H1 (cell line): ENCODE measurements at regions not wholly inside any gene's neighbourhood (a gene's known extent, or its start where the extent isn't known, plus 50 kb on each side); places are given as distances from the start of the nearest gene placed in this dataset.

ENCODE experiments used
- CTCF ChIA-PET: fragments of 300-600 bp; sonication (Branson Sonifier 250); formaldehyde crosslinking; loops from one replicate; lab custom pipeline; 2021; ENCODE audit not compliant: partially characterized antibody; lab: Charles Lee
- POLR2A ChIA-PET: fragments of 300-600 bp; sonication (Branson Sonifier 250); formaldehyde crosslinking; loops from one replicate; lab custom pipeline; 2021; ENCODE audit warnings: inconsistent platforms; ENCODE audit not compliant: partially characterized antibody; lab: Charles Lee
- DNase-seq, 2 experiments: peaks; one replicate each; pipeline versions ENCODE4 v3.0.0 to v3.0.0-alpha.2; 2010 to 2022; ENCODE audit warnings: low spot score in 2 of 2, low read depth in 1 of 2, mixed read lengths in 1 of 2
- FAIRE-seq: peaks from 2 replicates; lab custom pipeline; 2011; peaks lifted over from hg19 to GRCh38; lab: Jason Lieb, UNC
- H2AFZ ChIP-seq: 2 replicates; pipeline ENCODE4 v1.8.1; 2012; ENCODE audit warnings: low read length, inconsistent platforms
- H2AK5ac ChIP-seq: 2 replicates; pipeline ENCODE4 v1.6.1; 2013; ENCODE audit warnings: low read depth, low read length
- H2BK120ac ChIP-seq: replicated peaks from 2 replicates; pipeline ENCODE3; 2013; ENCODE audit warnings: low read depth, low read length, inconsistent platforms
- H2BK12ac ChIP-seq: 2 replicates; pipeline ENCODE4 v1.6.1; 2013; ENCODE audit warnings: low read depth, low read length
- H2BK15ac ChIP-seq: 2 replicates; pipeline ENCODE4 v1.6.1; 2013; ENCODE audit warnings: low read length
- H2BK20ac ChIP-seq: 2 replicates; pipeline ENCODE4 v1.6.1; 2013; ENCODE audit warnings: low read length
- H2BK5ac ChIP-seq: 2 replicates; pipeline ENCODE4 v1.6.1; 2013; ENCODE audit warnings: low read depth, low read length
- H3K14ac ChIP-seq: 2 replicates; pipeline ENCODE4 v1.6.1; 2013; ENCODE audit warnings: inconsistent platforms; ENCODE audit not compliant: insufficient read length
- H3K18ac ChIP-seq: 2 replicates; pipeline ENCODE4 v1.6.1; 2013; ENCODE audit warnings: low read length; ENCODE audit errors: extremely low read depth
- H3K23ac ChIP-seq: 2 replicates; pipeline ENCODE4 v1.6.1; 2013; ENCODE audit warnings: inconsistent platforms; ENCODE audit not compliant: insufficient read length
- H3K23me2 ChIP-seq: 2 replicates; pipeline ENCODE4 v1.6.1; 2013; ENCODE audit warnings: low read depth, low read length
- H3K27ac ChIP-seq: 2 replicates; pipeline ENCODE4 v1.6.1; 2011; ENCODE audit warnings: low read depth, low read length, inconsistent platforms
- H3K27me3 ChIP-seq, 4 experiments: replicated peaks in 1 of 4; 1 replicate in 1 of 4; 2 replicates in 3 of 4; pipeline versions ENCODE4 v1.6.1 to v1.8.1; 2011 to 2013; ENCODE audit warnings: low read length in 3 of 4, mild to moderate bottlenecking in 3 of 4, inconsistent platforms in 2 of 4, mixed read lengths in 2 of 4, moderate library complexity in 1 of 4; ENCODE audit not compliant: control insufficient read depth in 3 of 4, insufficient read depth in 3 of 4; ENCODE audit errors: extremely low read depth in 1 of 4
- H3K36me3 ChIP-seq, 4 experiments: 2 replicates each; pipeline versions ENCODE4 v1.6.1 to v1.8.1; 2011 to 2013; ENCODE audit warnings: mild to moderate bottlenecking in 4 of 4, low read length in 3 of 4, moderate library complexity in 2 of 4, control low read depth in 1 of 4, inconsistent platforms in 1 of 4; ENCODE audit not compliant: insufficient read depth in 4 of 4, control insufficient read depth in 2 of 4
- H3K4ac ChIP-seq: replicated peaks from 2 replicates; pipeline ENCODE3; 2013; ENCODE audit warnings: low read length, low read depth, mixed read lengths, inconsistent platforms; ENCODE audit not compliant: insufficient read length
- H3K4me1 ChIP-seq, 4 experiments: replicated peaks in 1 of 4; 1 replicate in 1 of 4; 2 replicates in 3 of 4; pipeline versions ENCODE4 v1.6.1 to v1.8.1; 2011 to 2013; ENCODE audit warnings: low read length in 3 of 4, inconsistent platforms in 2 of 4, mixed read lengths in 1 of 4; ENCODE audit not compliant: insufficient read depth in 4 of 4, control insufficient read depth in 3 of 4
- H3K4me2 ChIP-seq, 2 experiments: 2 replicates each; pipeline versions ENCODE4 v1.6.1 to v1.8.1; 2011 to 2013; ENCODE audit warnings: low read depth in 2 of 2, low read length in 2 of 2, control low read depth in 1 of 2, inconsistent platforms in 1 of 2, mild to moderate bottlenecking in 1 of 2; ENCODE audit not compliant: insufficient read depth in 1 of 2
- H3K4me3 ChIP-seq, 4 experiments: fragments of 200-600, 300-600 bp in 1 of 4; sonication (generic), shearing (Covaris generic), sonication (Bioruptor Twin) in 1 of 4; 2 replicates each; pipeline versions ENCODE4 v1.5.1 to v1.8.1; 2011 to 2016; ENCODE audit warnings: low read length in 4 of 4, low read depth in 3 of 4, control low read depth in 2 of 4, inconsistent platforms in 2 of 4, mild to moderate bottlenecking in 2 of 4, mixed read lengths in 1 of 4, moderate library complexity in 1 of 4; ENCODE audit not compliant: insufficient read depth in 2 of 4; ENCODE audit errors: extremely low read depth in 1 of 4
- H3K56ac ChIP-seq: replicated peaks from 2 replicates; pipeline ENCODE3; 2013; ENCODE audit warnings: low read depth, mild to moderate bottlenecking, mixed read lengths, low read length, inconsistent platforms; ENCODE audit not compliant: insufficient read length
- H3K79me1 ChIP-seq: 2 replicates; pipeline ENCODE4 v1.6.1; 2013; ENCODE audit warnings: low read depth, low read length, control low read depth
- H3K79me2 ChIP-seq, 2 experiments: 2 replicates each; pipeline versions ENCODE4 v1.6.1 to v1.8.1; 2012 to 2013; ENCODE audit warnings: low read length in 2 of 2, mild to moderate bottlenecking in 2 of 2, inconsistent platforms in 1 of 2; ENCODE audit not compliant: insufficient read depth in 2 of 2, control insufficient read depth in 1 of 2
- H3K9ac ChIP-seq, 4 experiments: replicated peaks in 1 of 4; 1 replicate in 1 of 4; 2 replicates in 3 of 4; pipeline versions ENCODE4 v1.6.1 to v1.8.1; 2011 to 2013; ENCODE audit warnings: low read depth in 3 of 4, low read length in 3 of 4, control low read depth in 2 of 4, mild to moderate bottlenecking in 2 of 4, moderate library complexity in 2 of 4, inconsistent platforms in 1 of 4; ENCODE audit errors: extremely low read depth in 1 of 4
- H3K9me3 ChIP-seq, 2 experiments: 2 replicates each; pipeline versions ENCODE4 v1.6.1 to v1.8.1; 2012 to 2013; ENCODE audit warnings: mild to moderate bottlenecking in 2 of 2, moderate library complexity in 2 of 2, control low read depth in 1 of 2, inconsistent platforms in 1 of 2, low read depth in 1 of 2, low read length in 1 of 2, mixed read lengths in 1 of 2; ENCODE audit not compliant: insufficient read depth in 2 of 2
- H4K20me1 ChIP-seq, 2 experiments: replicated peaks in 1 of 2; 2 replicates each; pipeline versions ENCODE3 to v1.8.1; 2011 to 2013; ENCODE audit warnings: inconsistent platforms in 2 of 2, low read length in 2 of 2, mild to moderate bottlenecking in 1 of 2; ENCODE audit not compliant: insufficient read depth in 2 of 2, control insufficient read depth in 1 of 2
- H4K5ac ChIP-seq: 2 replicates; pipeline ENCODE4 v1.6.1; 2013; ENCODE audit warnings: low read length, low read depth, mixed read lengths, inconsistent platforms; ENCODE audit not compliant: insufficient read length
- H4K8ac ChIP-seq: 2 replicates; pipeline ENCODE4 v1.8.0; 2013; ENCODE audit warnings: mild to moderate bottlenecking, moderate library complexity, low read length, inconsistent platforms; ENCODE audit not compliant: insufficient read depth; ENCODE audit errors: extremely low read depth
- H4K91ac ChIP-seq: replicated peaks from 2 replicates; pipeline ENCODE3; 2013; ENCODE audit warnings: low read length, mixed read lengths, inconsistent platforms; ENCODE audit not compliant: insufficient read length
- ATF3 ChIP-seq: IDR thresholded peaks from 2 replicates; pipeline ENCODE4 v1.6.1; 2011; ENCODE audit warnings: low read depth, mild to moderate bottlenecking, low read length; ENCODE audit not compliant: insufficient read depth
- CBX8 ChIP-seq: fragments of 300-800, 300-1000 bp; sonication (generic); IDR thresholded peaks from 2 replicates; pipeline ENCODE4 v1.7.1; 2016; ENCODE audit warnings: low read depth, low read length, borderline replicate concordance
- CHD1 ChIP-seq: IDR thresholded peaks from 2 replicates; pipeline ENCODE4 v1.6.1; 2012; ENCODE audit warnings: low read depth, low read length, improper control_type of control experiment
- CHD2 ChIP-seq: IDR thresholded peaks from 2 replicates; pipeline ENCODE4 v1.6.1; 2012; ENCODE audit warnings: low read length, improper control_type of control experiment
- E2F6 ChIP-seq: IDR thresholded peaks from 2 replicates; pipeline ENCODE4 v1.6.1; 2012; ENCODE audit warnings: inconsistent platforms
- HDAC2 ChIP-seq, 2 experiments: fragments of 300-600 bp in 1 of 2; sonication (generic) in 1 of 2; IDR thresholded peaks; 2 replicates each; pipeline ENCODE4 v1.6.1; 2011 to 2012; ENCODE audit warnings: low read depth in 2 of 2, low read length in 2 of 2, mild to moderate bottlenecking in 2 of 2, moderate library complexity in 2 of 2, borderline replicate concordance in 1 of 2, inconsistent platforms in 1 of 2
- JUN ChIP-seq: IDR thresholded peaks from 2 replicates; pipeline ENCODE4 v1.6.1; 2011; ENCODE audit warnings: low read depth, mild to moderate bottlenecking, improper control_type of control experiment, low read length
- KDM1A ChIP-seq: fragments of 200-600, 300-600 bp; sonication (generic); IDR thresholded peaks from 2 replicates; pipeline ENCODE4 v1.7.1; 2016; ENCODE audit warnings: mild to moderate bottlenecking, low read length, borderline replicate concordance
- POLR2AphosphoS5 ChIP-seq: IDR thresholded peaks from 2 replicates; pipeline ENCODE4 v1.6.1; 2011; ENCODE audit warnings: low read depth, low read length
- RAD21 ChIP-seq, 2 experiments: IDR thresholded peaks in 1 of 2; conservative IDR thresholded peaks in 1 of 2; 2 replicates each; pipeline ENCODE4 v1.6.1; 2011; ENCODE audit warnings: low read depth in 2 of 2, low read length in 2 of 2, improper control_type of control experiment in 1 of 2, inconsistent platforms in 1 of 2, mild to moderate bottlenecking in 1 of 2, moderate library complexity in 1 of 2
- SIRT6 ChIP-seq: IDR thresholded peaks from one replicate; pipeline ENCODE4 v1.7.1; 2012; ENCODE audit warnings: low read length, inconsistent platforms
- SP2 ChIP-seq: IDR thresholded peaks from 2 replicates; pipeline ENCODE4 v1.6.1; 2012; ENCODE audit warnings: mild to moderate bottlenecking, low read length, inconsistent platforms
- SUZ12 ChIP-seq: fragments of 200-600 bp; sonication (generic); IDR thresholded peaks from 2 replicates; pipeline ENCODE4 v1.6.1; 2012; ENCODE audit warnings: mild to moderate bottlenecking, inconsistent platforms, low read length, moderate library complexity, mixed read lengths
- TBP ChIP-seq: IDR thresholded peaks from 2 replicates; pipeline ENCODE4 v1.6.1; 2011; ENCODE audit warnings: low read depth, low read length, improper control_type of control experiment
- WGBS, 2 experiments: shearing (Covaris generic) in 1 of 2; methylation state at CpG; one replicate each; pipeline versions ENCODE4 v1.1.6 to v1.1.7; 2013 to 2015; ENCODE audit warnings: low lambda C conversion rate in 2 of 2, mixed read lengths in 2 of 2, inconsistent platforms in 1 of 2, low coverage in 1 of 2, missing lambda C conversion rate in 1 of 2; ENCODE audit not compliant: insufficient replicate concordance in 2 of 2, insufficient coverage in 1 of 2, insufficient read length in 1 of 2; ENCODE audit errors: extremely low coverage in 1 of 2, missing lambda C conversion rate in 1 of 2; 5-methylcytosine and 5-hydroxymethylcytosine counted together

GRCh38 chr14:82536566-82536965 lies 1002.9 kb upstream of the SEL1L start:
- Histone ChIP-seq H3K27me3 (no peaks in the 10 kb centered on the region), H2BK20ac (no peak overlapping the region), H3K23ac (no peak overlapping the region), H3K9ac (no peak overlapping the region), H3K27ac (no peak overlapping the region), H3K4me3 (no peak overlapping the region), H3K56ac (no peak overlapping the region), H3K4ac (no peak overlapping the region), H2BK120ac (no peak overlapping the region), H3K14ac (no peak overlapping the region), H3K36me3 (no peaks in the 10 kb centered on the region), H4K91ac (no peak overlapping the region), H3K79me1 (no peaks in the 10 kb centered on the region), H3K23me2 (no peaks in the 10 kb centered on the region), H2AK5ac (no peak overlapping the region), H2BK12ac (no peak overlapping the region), H3K18ac (no peak overlapping the region), H3K4me2 (no peak overlapping the region), H4K8ac (no peak overlapping the region), H2AFZ (no peak overlapping the region), H3K4me1 (no peaks in the 10 kb centered on the region), H3K79me2 (no peaks in the 10 kb centered on the region), H4K5ac (no peak overlapping the region), H4K20me1 (no peaks in the 10 kb centered on the region), H3K9me3 (no peaks in the 10 kb centered on the region), H2BK5ac (no peak overlapping the region), H2BK15ac (no peak overlapping the region)
- ChIA-PET CTCF (no interaction called here), POLR2A (no interaction called here)
- WGBS, 2 experiments, result 91% methylated on average over 2 of the region's 2 CpGs; no CpG with 5 or more reads in 1 of the 2 experiments
- DNase-seq (no peak), FAIRE-seq (no peak)
- no peak for TF ChIP-seq JUN
- no peak for TF ChIP-seq SUZ12
- no peak for TF ChIP-seq HDAC2 (IDR thresholded peaks at IDR 0.05; ENCODE audit: borderline replicate concordance in 1 of 2, low read depth in 2 of 2, low read length in 2 of 2)
- no peak for TF ChIP-seq ATF3
- TF ChIP-seq SIRT6, result no peak
- TF ChIP-seq E2F6, result no peak
- no peak for TF ChIP-seq KDM1A
- TF ChIP-seq POLR2AphosphoS5, result no peak
- TF ChIP-seq SP2, result no peak
- TF ChIP-seq CHD2, result no peak
- no peak for TF ChIP-seq CHD1
- TF ChIP-seq TBP, result no peak
- no peak for TF ChIP-seq RAD21 (IDR thresholded peaks at IDR 0.05 in 1 of 2, conservative IDR thresholded peaks at IDR 0.05 in 1 of 2; ENCODE audit: low read depth in 2 of 2, low read length in 2 of 2)
- TF ChIP-seq CBX8, result no peak
